GM23338 (cell line): ENCODE measurements at regions not wholly inside any gene's neighbourhood (a gene's known extent, or its start where the extent isn't known, plus 50 kb on each side); places are given as distances from the start of the nearest gene placed in this dataset.

Experiments
- CREB1 ChIP-seq: fragments of 250-450 bp; sonication (Bioruptor Pico); IDR thresholded peaks from 2 replicates; pipeline ENCODE4 v1.5.0; 2020; ENCODE audit warnings: low read depth, mild to moderate bottlenecking, moderate library complexity
- EZH2 ChIP-seq: fragments of 200-600 bp; sonication (generic); IDR thresholded peaks from one replicate; pipeline ENCODE4 v1.8.0; 2017; ENCODE audit warnings: antibody characterized with exemption, mild to moderate bottlenecking, low read depth; ENCODE audit not compliant: unreplicated experiment
- EZH2phosphoT487 ChIP-seq: fragments of 200-600 bp; sonication (generic); IDR thresholded peaks from one replicate; pipeline ENCODE4 v1.8.1; 2018; ENCODE audit warnings: antibody characterized with exemption; ENCODE audit not compliant: unreplicated experiment
- POLR2AphosphoS5 ChIP-seq: IDR thresholded peaks from 2 replicates; pipeline ENCODE4 v1.6.1; 2016; ENCODE audit warnings: antibody characterized with exemption, low read depth
- ZNF331 ChIP-seq: fragments of 250-450 bp; sonication (Bioruptor Pico); IDR thresholded peaks from 2 replicates; pipeline ENCODE4 v1.5.0; 2020; ENCODE audit warnings: low read depth, mild to moderate bottlenecking, moderate library complexity
- TF ChIP-seq, protein P1 (sequence below), 2 experiments: fragments of 200-600 bp in 1 of 2; sonication (generic) in 1 of 2; conservative IDR thresholded peaks; 2 replicates each; pipeline versions ENCODE4 v1.5.1 to v1.6.1; 2016 to 2017; ENCODE audit warnings: antibody characterized with exemption in 2 of 2, low read depth in 2 of 2, mild to moderate bottlenecking in 2 of 2, moderate library complexity in 1 of 2
- TF ChIP-seq, protein P2 (sequence below): IDR thresholded peaks from 2 replicates; pipeline ENCODE4 v1.6.1; 2016; ENCODE audit warnings: antibody characterized with exemption
- TF ChIP-seq, protein P3 (sequence below): IDR thresholded peaks from one replicate; pipeline ENCODE4 v1.6.1; 2018; ENCODE audit warnings: antibody characterized with exemption; ENCODE audit not compliant: unreplicated experiment

DNA sequence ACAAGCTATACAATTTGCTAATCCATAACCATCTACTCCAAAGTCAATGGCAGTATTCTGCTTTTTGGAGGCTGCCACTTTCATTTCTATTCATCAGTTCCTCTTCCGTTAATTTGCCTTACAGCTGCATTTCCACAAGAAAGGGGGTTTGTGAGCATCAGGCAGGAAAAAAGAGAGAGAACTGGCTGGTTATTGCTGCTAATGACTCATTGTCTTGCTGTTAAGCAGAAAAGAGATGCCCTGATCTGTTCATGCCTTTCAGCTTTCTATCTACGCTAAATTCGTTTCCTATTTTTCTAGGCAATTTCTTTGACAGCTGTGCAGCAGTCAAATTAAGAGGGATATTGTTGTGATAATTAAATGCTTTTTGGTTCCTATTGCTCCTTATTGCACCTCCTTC is 65.9 kb upstream of the GNAQ start:
- TF ChIP-seq, protein P1, sequence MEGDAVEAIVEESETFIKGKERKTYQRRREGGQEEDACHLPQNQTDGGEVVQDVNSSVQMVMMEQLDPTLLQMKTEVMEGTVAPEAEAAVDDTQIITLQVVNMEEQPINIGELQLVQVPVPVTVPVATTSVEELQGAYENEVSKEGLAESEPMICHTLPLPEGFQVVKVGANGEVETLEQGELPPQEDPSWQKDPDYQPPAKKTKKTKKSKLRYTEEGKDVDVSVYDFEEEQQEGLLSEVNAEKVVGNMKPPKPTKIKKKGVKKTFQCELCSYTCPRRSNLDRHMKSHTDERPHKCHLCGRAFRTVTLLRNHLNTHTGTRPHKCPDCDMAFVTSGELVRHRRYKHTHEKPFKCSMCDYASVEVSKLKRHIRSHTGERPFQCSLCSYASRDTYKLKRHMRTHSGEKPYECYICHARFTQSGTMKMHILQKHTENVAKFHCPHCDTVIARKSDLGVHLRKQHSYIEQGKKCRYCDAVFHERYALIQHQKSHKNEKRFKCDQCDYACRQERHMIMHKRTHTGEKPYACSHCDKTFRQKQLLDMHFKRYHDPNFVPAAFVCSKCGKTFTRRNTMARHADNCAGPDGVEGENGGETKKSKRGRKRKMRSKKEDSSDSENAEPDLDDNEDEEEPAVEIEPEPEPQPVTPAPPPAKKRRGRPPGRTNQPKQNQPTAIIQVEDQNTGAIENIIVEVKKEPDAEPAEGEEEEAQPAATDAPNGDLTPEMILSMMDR (conservative IDR thresholded peaks at IDR 0.05; ENCODE audit: low read depth in 2 of 2), result no peak
- no peak for TF ChIP-seq EZH2phosphoT487
- no peak for TF ChIP-seq CREB1
- TF ChIP-seq POLR2AphosphoS5, result no peak
- TF ChIP-seq ZNF331 (CRISPR knock-in tag), result no peak
- TF ChIP-seq, protein P2, sequence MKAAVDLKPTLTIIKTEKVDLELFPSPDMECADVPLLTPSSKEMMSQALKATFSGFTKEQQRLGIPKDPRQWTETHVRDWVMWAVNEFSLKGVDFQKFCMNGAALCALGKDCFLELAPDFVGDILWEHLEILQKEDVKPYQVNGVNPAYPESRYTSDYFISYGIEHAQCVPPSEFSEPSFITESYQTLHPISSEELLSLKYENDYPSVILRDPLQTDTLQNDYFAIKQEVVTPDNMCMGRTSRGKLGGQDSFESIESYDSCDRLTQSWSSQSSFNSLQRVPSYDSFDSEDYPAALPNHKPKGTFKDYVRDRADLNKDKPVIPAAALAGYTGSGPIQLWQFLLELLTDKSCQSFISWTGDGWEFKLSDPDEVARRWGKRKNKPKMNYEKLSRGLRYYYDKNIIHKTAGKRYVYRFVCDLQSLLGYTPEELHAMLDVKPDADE, result no peak
- no peak for TF ChIP-seq EZH2
- TF ChIP-seq, protein P3, sequence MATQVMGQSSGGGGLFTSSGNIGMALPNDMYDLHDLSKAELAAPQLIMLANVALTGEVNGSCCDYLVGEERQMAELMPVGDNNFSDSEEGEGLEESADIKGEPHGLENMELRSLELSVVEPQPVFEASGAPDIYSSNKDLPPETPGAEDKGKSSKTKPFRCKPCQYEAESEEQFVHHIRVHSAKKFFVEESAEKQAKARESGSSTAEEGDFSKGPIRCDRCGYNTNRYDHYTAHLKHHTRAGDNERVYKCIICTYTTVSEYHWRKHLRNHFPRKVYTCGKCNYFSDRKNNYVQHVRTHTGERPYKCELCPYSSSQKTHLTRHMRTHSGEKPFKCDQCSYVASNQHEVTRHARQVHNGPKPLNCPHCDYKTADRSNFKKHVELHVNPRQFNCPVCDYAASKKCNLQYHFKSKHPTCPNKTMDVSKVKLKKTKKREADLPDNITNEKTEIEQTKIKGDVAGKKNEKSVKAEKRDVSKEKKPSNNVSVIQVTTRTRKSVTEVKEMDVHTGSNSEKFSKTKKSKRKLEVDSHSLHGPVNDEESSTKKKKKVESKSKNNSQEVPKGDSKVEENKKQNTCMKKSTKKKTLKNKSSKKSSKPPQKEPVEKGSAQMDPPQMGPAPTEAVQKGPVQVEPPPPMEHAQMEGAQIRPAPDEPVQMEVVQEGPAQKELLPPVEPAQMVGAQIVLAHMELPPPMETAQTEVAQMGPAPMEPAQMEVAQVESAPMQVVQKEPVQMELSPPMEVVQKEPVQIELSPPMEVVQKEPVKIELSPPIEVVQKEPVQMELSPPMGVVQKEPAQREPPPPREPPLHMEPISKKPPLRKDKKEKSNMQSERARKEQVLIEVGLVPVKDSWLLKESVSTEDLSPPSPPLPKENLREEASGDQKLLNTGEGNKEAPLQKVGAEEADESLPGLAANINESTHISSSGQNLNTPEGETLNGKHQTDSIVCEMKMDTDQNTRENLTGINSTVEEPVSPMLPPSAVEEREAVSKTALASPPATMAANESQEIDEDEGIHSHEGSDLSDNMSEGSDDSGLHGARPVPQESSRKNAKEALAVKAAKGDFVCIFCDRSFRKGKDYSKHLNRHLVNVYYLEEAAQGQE, result no peak
